GM23338 (cell line): ENCODE measurements at regions not wholly inside any gene's neighbourhood (a gene's known extent, or its start where the extent isn't known, plus 50 kb on each side); places are given as distances from the start of the nearest gene placed in this dataset.

ENCODE experiments used
- ATAC-seq: fragments of 200-7000 bp; cut with Tn5 transposase; 3 replicates; pipeline ENCODE4 v1.9.1; 2020
- DNase-seq: peaks from one replicate; pipeline ENCODE4 v3.0.0-alpha.2; 2015; ENCODE audit warnings: low spot score
- H2AFZ ChIP-seq: fragments of 200-600 bp; sonication (generic); 2 replicates; pipeline ENCODE4 v1.8.0; 2016; ENCODE audit warnings: antibody characterized with exemption, mild to moderate bottlenecking, moderate library complexity
- H3F3A ChIP-seq: fragments of 200-600 bp; sonication (generic); replicated peaks from 2 replicates; pipeline ENCODE4 v1.8.0; 2017; ENCODE audit warnings: antibody characterized with exemption, mixed run types, low read depth
- H3K27ac ChIP-seq: fragments of 200-600 bp; sonication (generic); 2 replicates; pipeline ENCODE4 v1.6.1; 2016; ENCODE audit warnings: low read depth
- H3K27me3 ChIP-seq: fragments of 200-600 bp; sonication (generic); 2 replicates; pipeline ENCODE4 v1.8.0; 2016; ENCODE audit warnings: mild to moderate bottlenecking, mixed run types, moderate library complexity; ENCODE audit not compliant: insufficient read depth
- H3K36me3 ChIP-seq: fragments of 200-600 bp; sonication (generic); 2 replicates; pipeline ENCODE4 v1.8.0; 2016; ENCODE audit warnings: mild to moderate bottlenecking; ENCODE audit not compliant: insufficient read depth
- H3K4me1 ChIP-seq: fragments of 200-600 bp; sonication (generic); 2 replicates; pipeline ENCODE4 v1.8.0; 2016; ENCODE audit warnings: mild to moderate bottlenecking, moderate library complexity; ENCODE audit not compliant: insufficient read depth
- H3K4me2 ChIP-seq: fragments of 200-600 bp; sonication (generic); 2 replicates; pipeline ENCODE4 v1.7.1; 2017; ENCODE audit warnings: mixed run types
- H3K4me3 ChIP-seq: fragments of 200-600 bp; sonication (generic); 2 replicates; pipeline ENCODE4 v1.6.1; 2016; ENCODE audit warnings: mixed run types
- H3K79me2 ChIP-seq: fragments of 200-600 bp; sonication (generic); replicated peaks from 2 replicates; pipeline ENCODE4 v1.8.0; 2017; ENCODE audit warnings: mild to moderate bottlenecking; ENCODE audit not compliant: insufficient read depth
- H3K9me2 ChIP-seq: fragments of 200-600 bp; sonication (generic); 2 replicates; pipeline ENCODE4 v1.8.0; 2017; ENCODE audit not compliant: insufficient read depth
- H4K20me1 ChIP-seq: fragments of 200-600 bp; sonication (generic); replicated peaks from 2 replicates; pipeline ENCODE4 v1.8.0; 2017; ENCODE audit warnings: mild to moderate bottlenecking; ENCODE audit not compliant: insufficient read depth
- H3K27ac Mint-ChIP-seq: 2 replicates; pipeline ENCODE4 v1.8.0; 2020; ENCODE audit warnings: inconsistent platforms, mild to moderate bottlenecking, moderate library complexity, mixed read lengths
- H3K27me3 Mint-ChIP-seq: 3 replicates; pipeline ENCODE4 v1.8.0; 2022; ENCODE audit warnings: low read depth, mild to moderate bottlenecking, moderate library complexity, mixed read lengths, inconsistent platforms; ENCODE audit not compliant: insufficient read depth, poor library complexity
- H3K36me3 Mint-ChIP-seq: 3 replicates; pipeline ENCODE4 v1.8.0; 2021; ENCODE audit warnings: low read depth, mild to moderate bottlenecking, inconsistent platforms, moderate library complexity, mixed read lengths
- H3K4me1 Mint-ChIP-seq: 3 replicates; pipeline ENCODE4 v1.8.0; 2020; ENCODE audit warnings: mild to moderate bottlenecking, inconsistent platforms, mixed read lengths
- H3K4me3 Mint-ChIP-seq: 3 replicates; pipeline ENCODE4 v1.8.0; 2021; ENCODE audit warnings: moderate library complexity, mild to moderate bottlenecking, inconsistent platforms, mixed read lengths
- H3K9me3 Mint-ChIP-seq: 3 replicates; pipeline ENCODE4 v1.8.0; 2020; ENCODE audit warnings: moderate library complexity, mild to moderate bottlenecking, inconsistent platforms, mixed read lengths
- CREB1 ChIP-seq: fragments of 250-450 bp; sonication (Bioruptor Pico); IDR thresholded peaks from 2 replicates; pipeline ENCODE4 v1.5.0; 2020; ENCODE audit warnings: low read depth, mild to moderate bottlenecking, moderate library complexity
- CTCF ChIP-seq, 2 experiments: fragments of 200-600 bp in 1 of 2; sonication (generic) in 1 of 2; conservative IDR thresholded peaks; 2 replicates each; pipeline versions ENCODE4 v1.5.1 to v1.6.1; 2016 to 2017; ENCODE audit warnings: antibody characterized with exemption in 2 of 2, low read depth in 2 of 2, mild to moderate bottlenecking in 2 of 2, moderate library complexity in 1 of 2
- ETS1 ChIP-seq: IDR thresholded peaks from 2 replicates; pipeline ENCODE4 v1.6.1; 2016; ENCODE audit warnings: antibody characterized with exemption
- EZH2 ChIP-seq: fragments of 200-600 bp; sonication (generic); IDR thresholded peaks from one replicate; pipeline ENCODE4 v1.8.0; 2017; ENCODE audit warnings: antibody characterized with exemption, mild to moderate bottlenecking, low read depth; ENCODE audit not compliant: unreplicated experiment
- EZH2phosphoT487 ChIP-seq: fragments of 200-600 bp; sonication (generic); IDR thresholded peaks from one replicate; pipeline ENCODE4 v1.8.1; 2018; ENCODE audit warnings: antibody characterized with exemption; ENCODE audit not compliant: unreplicated experiment
- JUNB ChIP-seq: IDR thresholded peaks from one replicate; pipeline ENCODE4 v1.6.1; 2016; ENCODE audit warnings: antibody characterized with exemption; ENCODE audit not compliant: unreplicated experiment
- NANOG ChIP-seq: IDR thresholded peaks from 2 replicates; pipeline ENCODE4 v1.6.1; 2016; ENCODE audit warnings: antibody characterized with exemption, borderline replicate concordance
- POLR2AphosphoS5 ChIP-seq: IDR thresholded peaks from 2 replicates; pipeline ENCODE4 v1.6.1; 2016; ENCODE audit warnings: antibody characterized with exemption, low read depth
- REST ChIP-seq: IDR thresholded peaks from one replicate; pipeline ENCODE4 v1.6.1; 2018; ENCODE audit warnings: antibody characterized with exemption; ENCODE audit not compliant: unreplicated experiment
- STAT1 ChIP-seq: IDR thresholded peaks from one replicate; pipeline ENCODE4 v1.6.1; 2016; ENCODE audit warnings: antibody characterized with exemption; ENCODE audit not compliant: unreplicated experiment
- ZNF114 ChIP-seq: fragments of 250-450 bp; sonication (Bioruptor Pico); IDR thresholded peaks from 2 replicates; pipeline ENCODE4 v1.5.0; 2020; ENCODE audit warnings: mild to moderate bottlenecking, moderate library complexity
- ZNF331 ChIP-seq: fragments of 250-450 bp; sonication (Bioruptor Pico); IDR thresholded peaks from 2 replicates; pipeline ENCODE4 v1.5.0; 2020; ENCODE audit warnings: low read depth, mild to moderate bottlenecking, moderate library complexity
- ZNF462 ChIP-seq: fragments of 250-450 bp; sonication (Bioruptor Pico); IDR thresholded peaks from 2 replicates; pipeline ENCODE4 v1.5.0; 2020; ENCODE audit warnings: mild to moderate bottlenecking, moderate library complexity

- H3K79me2 ChIP-seq = no peaks in the 10 kb centered on the region
- no peak overlapping the region for H3K4me2 ChIP-seq
- H3K4me3 ChIP-seq = no peak overlapping the region
- ATAC-seq = no peak
- H3K4me1 ChIP-seq = no peaks in the 10 kb centered on the region
- no peak overlapping the region for H2AFZ ChIP-seq
- Mint-ChIP-seq H3K36me3 (no peaks in the 10 kb centered on the region), H3K27ac (no peak overlapping the region), H3K4me3 (no peak overlapping the region), H3K4me1 (no peaks in the 10 kb centered on the region), H3K9me3 (no peaks in the 10 kb centered on the region), H3K27me3 (peaks cover 4% of the 10 kb centered on the region)
- H3K27me3 ChIP-seq = no peaks in the 10 kb centered on the region
- no peak overlapping the region for H3K27ac ChIP-seq
- no peaks in the 10 kb centered on the region for H4K20me1 ChIP-seq
- H3F3A ChIP-seq = no peaks in the 10 kb centered on the region
- DNase-seq = no peak
- H3K36me3 ChIP-seq = no peaks in the 10 kb centered on the region
- TF ChIP-seq ZNF462 (no peak), ETS1 (no peak), CTCF (conservative IDR thresholded peaks at IDR 0.05; ENCODE audit: low read depth in 2 of 2) (no peak), ZNF331 (CRISPR knock-in tag) (no peak), POLR2AphosphoS5 (no peak), STAT1 (no peak), ZNF114 (CRISPR knock-in tag) (no peak), REST (no peak), CREB1 (CRISPR knock-in tag) (no peak), NANOG (no peak), EZH2phosphoT487 (no peak), JUNB (no peak), EZH2 (no peak)
- H3K9me2 ChIP-seq = peaks cover under 1% of the 10 kb centered on the region; the same call in 1 of the 2 replicates
Measured at GRCh38 chr5:169410996-169411783, 110.3 kb upstream of the SLIT3 start.
